PC-9 (cell line): ENCODE measurements at regions not wholly inside any gene's neighbourhood (a gene's known extent, or its start where the extent isn't known, plus 50 kb on each side); places are given as distances from the start of the nearest gene placed in this dataset.

Source experiments
- BruUV-seq: library from RNA; stranded (reverse); fragments of 400-500 nt; replicated peaks from 2 replicates; lab custom pipeline; 2021; lab: Mats Ljungman, UMichigan
- CTCF ChIA-PET: fragments of 300-600 bp; sonication (Branson Sonifier 250); formaldehyde crosslinking; loops from one replicate; lab custom pipeline; 2022; ENCODE audit warnings: antibody characterized with exemption; lab: Charles Lee
- POLR2A ChIA-PET: fragments of 300-600 bp; sonication (Branson Sonifier 250); formaldehyde crosslinking; loops from one replicate; lab custom pipeline; 2022; ENCODE audit warnings: antibody characterized with exemption; ENCODE audit not compliant: unreplicated experiment; lab: Charles Lee
- DNase-seq, 2 experiments: peaks; one replicate each; pipeline versions ENCODE4 v3.0.0 to v3.0.0-alpha.2; 2015 to 2022; ENCODE audit warnings: mixed read lengths in 1 of 2
- H2AFZ ChIP-seq: fragments of 200-600 bp; sonication (generic); 2 replicates; pipeline ENCODE4 v1.8.1; 2017; ENCODE audit warnings: antibody characterized with exemption
- H3F3A ChIP-seq: fragments of 200-600 bp; sonication (generic); 2 replicates; pipeline ENCODE4 v1.8.1; 2017; ENCODE audit warnings: antibody characterized with exemption, mild to moderate bottlenecking, low read depth; ENCODE audit not compliant: insufficient read depth
- H3K27ac ChIP-seq: fragments of 200-600 bp; sonication (generic); 2 replicates; pipeline ENCODE4 v1.6.1; 2016; ENCODE audit warnings: mixed run types
- H3K27me3 ChIP-seq: fragments of 200-600 bp; sonication (generic); 2 replicates; pipeline ENCODE4 v1.6.1; 2016; ENCODE audit warnings: low read depth, mixed run types; ENCODE audit not compliant: insufficient read depth
- H3K36me3 ChIP-seq: fragments of 200-600 bp; sonication (generic); 2 replicates; pipeline ENCODE4 v1.6.1; 2016; ENCODE audit warnings: low read depth, mixed run types
- H3K4me1 ChIP-seq: fragments of 200-600 bp; sonication (generic); replicated peaks from 2 replicates; pipeline ENCODE4 v1.6.1; 2016; ENCODE audit warnings: mixed run types; ENCODE audit not compliant: insufficient read depth
- H3K4me2 ChIP-seq: fragments of 200-600 bp; sonication (generic); 2 replicates; pipeline ENCODE4 v1.6.1; 2017; ENCODE audit warnings: mixed run types
- H3K4me3 ChIP-seq: fragments of 200-600 bp; sonication (generic); 2 replicates; pipeline ENCODE4 v1.6.1; 2016; ENCODE audit warnings: mixed run types
- H3K79me2 ChIP-seq: fragments of 200-600 bp; sonication (generic); 2 replicates; pipeline ENCODE4 v1.6.1; 2017; ENCODE audit warnings: low read depth, mixed run types
- H3K9me2 ChIP-seq: fragments of 200-600 bp; sonication (generic); 2 replicates; pipeline ENCODE4 v1.8.1; 2017; ENCODE audit warnings: mild to moderate bottlenecking; ENCODE audit not compliant: insufficient read depth
- H3K9me3 ChIP-seq: fragments of 200-600 bp; sonication (generic); 2 replicates; pipeline ENCODE4 v1.8.1; 2016; ENCODE audit warnings: low read depth; ENCODE audit not compliant: insufficient read depth
- H4K20me1 ChIP-seq: fragments of 200-600 bp; sonication (generic); 2 replicates; pipeline ENCODE4 v1.8.1; 2017; ENCODE audit not compliant: insufficient read depth
- EZH2 ChIP-seq: fragments of 200-600 bp; sonication (generic); IDR thresholded peaks from 2 replicates; pipeline ENCODE4 v1.8.0; 2017; ENCODE audit warnings: antibody characterized with exemption, low read depth
- intact Hi-C: fragments of 100-400 bp; cut with micrococcal nuclease; formaldehyde crosslinking; loops from one replicate; pipeline ENCODE4 v1.10.0; 2022; ENCODE audit not compliant: unreplicated experiment
- TF ChIP-seq, protein P1 (sequence below): fragments of 200-600 bp; sonication (generic); conservative IDR thresholded peaks from 2 replicates; pipeline ENCODE4 v1.6.1; 2017; ENCODE audit warnings: mixed run types, antibody characterized with exemption, mild to moderate bottlenecking, moderate library complexity

DNA sequence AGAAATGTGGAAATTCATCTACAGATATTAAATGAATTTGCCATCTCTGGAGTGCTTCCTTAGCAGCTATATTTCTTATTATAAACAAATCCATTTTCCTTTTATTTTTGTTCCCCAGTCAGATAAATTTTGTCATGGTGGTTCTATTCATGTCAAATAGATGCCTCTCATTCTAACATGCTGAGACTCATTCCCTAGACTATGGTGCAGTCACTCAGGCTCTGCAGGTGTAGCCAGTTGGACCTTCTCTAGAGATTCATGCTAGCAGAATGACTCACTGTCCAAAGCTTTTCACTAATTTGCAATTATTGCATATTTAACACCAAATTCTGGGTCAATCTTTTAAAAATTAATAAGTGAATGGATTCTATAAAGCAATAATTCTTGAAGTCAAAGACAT lies 1392.7 kb downstream of the PCDH7 start:
- Histone ChIP-seq H3F3A (no peaks in the 10 kb centered on the region), H4K20me1 (no peaks in the 10 kb centered on the region), H3K36me3 (no peaks in the 10 kb centered on the region), H2AFZ (no peak overlapping the region), H3K79me2 (no peaks in the 10 kb centered on the region), H3K9me3 (no peaks in the 10 kb centered on the region), H3K4me3 (no peak overlapping the region), H3K27ac (no peak overlapping the region), H3K9me2 (no peaks in the 10 kb centered on the region; the same call in 1 of the 2 replicates), H3K4me1 (no peaks in the 10 kb centered on the region), H3K4me2 (no peak overlapping the region), H3K27me3 (no peaks in the 10 kb centered on the region)
- intact Hi-C loops, result no loop called here
- ChIA-PET POLR2A (no interaction called here), CTCF (no interaction called here)
- TF ChIP-seq EZH2, result no peak
- TF ChIP-seq, protein P1, sequence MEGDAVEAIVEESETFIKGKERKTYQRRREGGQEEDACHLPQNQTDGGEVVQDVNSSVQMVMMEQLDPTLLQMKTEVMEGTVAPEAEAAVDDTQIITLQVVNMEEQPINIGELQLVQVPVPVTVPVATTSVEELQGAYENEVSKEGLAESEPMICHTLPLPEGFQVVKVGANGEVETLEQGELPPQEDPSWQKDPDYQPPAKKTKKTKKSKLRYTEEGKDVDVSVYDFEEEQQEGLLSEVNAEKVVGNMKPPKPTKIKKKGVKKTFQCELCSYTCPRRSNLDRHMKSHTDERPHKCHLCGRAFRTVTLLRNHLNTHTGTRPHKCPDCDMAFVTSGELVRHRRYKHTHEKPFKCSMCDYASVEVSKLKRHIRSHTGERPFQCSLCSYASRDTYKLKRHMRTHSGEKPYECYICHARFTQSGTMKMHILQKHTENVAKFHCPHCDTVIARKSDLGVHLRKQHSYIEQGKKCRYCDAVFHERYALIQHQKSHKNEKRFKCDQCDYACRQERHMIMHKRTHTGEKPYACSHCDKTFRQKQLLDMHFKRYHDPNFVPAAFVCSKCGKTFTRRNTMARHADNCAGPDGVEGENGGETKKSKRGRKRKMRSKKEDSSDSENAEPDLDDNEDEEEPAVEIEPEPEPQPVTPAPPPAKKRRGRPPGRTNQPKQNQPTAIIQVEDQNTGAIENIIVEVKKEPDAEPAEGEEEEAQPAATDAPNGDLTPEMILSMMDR, result no peak
- no TSS peak for BruUV-seq
- no peak for DNase-seq

- Histone ChIP-seq H3K27me3 (no peaks in the 10 kb centered on the region), H3K9me2 (no peaks in the 10 kb centered on the region; the same call in 1 of the 2 replicates), H3K27ac (no peak overlapping the region), H3F3A (no peaks in the 10 kb centered on the region), H2AFZ (no peak overlapping the region), H3K4me3 (no peak overlapping the region), H3K79me2 (no peaks in the 10 kb centered on the region), H3K4me1 (no peaks in the 10 kb centered on the region), H3K36me3 (no peaks in the 10 kb centered on the region), H3K4me2 (no peak overlapping the region), H4K20me1 (no peaks in the 10 kb centered on the region), H3K9me3 (no peaks in the 10 kb centered on the region)
- intact Hi-C loops, result no loop called here
- POLR2A ChIA-PET, result no interaction called here
- TF ChIP-seq, protein P1, result no peak
- TF ChIP-seq EZH2, result no peak
- BruUV-seq, result no TSS peak
- DNase-seq, result no peak
- CTCF ChIA-PET, result no interaction called here
These were observed 1397.5 kb downstream of the PCDH7 start for GRCh38 chr4:32117693-32118092.

GRCh38 chr4:32119907-32120306 lies 1399.7 kb downstream of the PCDH7 start:
- CTCF ChIA-PET, result no interaction called here
- no peak overlapping the region for H3K4me3 ChIP-seq

More at GRCh38 chr4:32119907-32120306, 1399.7 kb downstream of the PCDH7 start:
- Histone ChIP-seq H3K9me2 (no peaks in the 10 kb centered on the region; the same call in 1 of the 2 replicates), H3F3A (no peaks in the 10 kb centered on the region), H3K36me3 (no peaks in the 10 kb centered on the region), H2AFZ (no peak overlapping the region), H3K79me2 (no peaks in the 10 kb centered on the region), H3K9me3 (no peaks in the 10 kb centered on the region), H3K27me3 (no peaks in the 10 kb centered on the region), H3K4me2 (no peak overlapping the region), H3K4me1 (no peaks in the 10 kb centered on the region), H3K27ac (no peak overlapping the region), H4K20me1 (no peaks in the 10 kb centered on the region)
- POLR2A ChIA-PET, result no interaction called here
- no peak for DNase-seq
- intact Hi-C loops, result no loop called here
- no TSS peak for BruUV-seq
- TF ChIP-seq, protein P1, result no peak
- no peak for TF ChIP-seq EZH2
